Caco-2 (cell line): ENCODE measurements at regions not wholly inside any gene's neighbourhood (a gene's known extent, or its start where the extent isn't known, plus 50 kb on each side); places are given as distances from the start of the nearest gene placed in this dataset.

ENCODE experiments used
- BruUV-seq: library from RNA; stranded (reverse); fragments of 400-500 nt; replicated peaks from 2 replicates; lab custom pipeline; 2021; lab: Mats Ljungman, UMichigan
- CTCF ChIA-PET: fragments of 300-600 bp; sonication (Branson Sonifier 250); formaldehyde crosslinking; loops from one replicate; lab custom pipeline; 2022; ENCODE audit warnings: antibody characterized with exemption; lab: Charles Lee
- POLR2A ChIA-PET: fragments of 300-600 bp; sonication (Branson Sonifier 250); formaldehyde crosslinking; loops from one replicate; lab custom pipeline; 2022; ENCODE audit warnings: antibody characterized with exemption; lab: Charles Lee
- DNase-seq, 2 experiments: peaks; one replicate each; pipeline versions ENCODE4 v3.0.0 to v3.0.0-alpha.2; 2020 to 2022
- H3K27me3 ChIP-seq: replicated peaks from 2 replicates; pipeline ENCODE4 v1.6.0; 2011; ENCODE audit warnings: low read length; ENCODE audit not compliant: control insufficient read depth, insufficient read depth
- H3K36me3 ChIP-seq: 2 replicates; pipeline ENCODE4 v1.5.1; 2011; ENCODE audit warnings: low read length; ENCODE audit not compliant: control insufficient read depth, insufficient read depth
- H3K4me1 ChIP-seq: fragments of 250-450 bp; sonication (Bioruptor Pico); 2 replicates; pipeline ENCODE4 v1.5.1; 2020; ENCODE audit warnings: mild to moderate bottlenecking
- H3K4me3 ChIP-seq: 2 replicates; pipeline ENCODE4 v1.5.1; 2011; ENCODE audit warnings: low read depth, mild to moderate bottlenecking, control low read depth, low read length
- H3K9me3 ChIP-seq: fragments of 250-450 bp; sonication (Bioruptor Pico); 2 replicates; pipeline ENCODE4 v1.5.1; 2020; ENCODE audit warnings: mild to moderate bottlenecking, moderate library complexity
- H3K27ac Mint-ChIP-seq: one replicate; pipeline ENCODE4 v1.8.0; 2022; ENCODE audit warnings: mixed read lengths; ENCODE audit not compliant: unreplicated experiment
- H3K27me3 Mint-ChIP-seq: one replicate; pipeline ENCODE4 v1.8.0; 2022; ENCODE audit warnings: mixed read lengths; ENCODE audit not compliant: insufficient read depth, unreplicated experiment
- H3K36me3 Mint-ChIP-seq: one replicate; pipeline ENCODE4 v1.8.0; 2022; ENCODE audit warnings: mild to moderate bottlenecking, mixed read lengths; ENCODE audit not compliant: insufficient read depth, unreplicated experiment
- H3K4me1 Mint-ChIP-seq: one replicate; pipeline ENCODE4 v1.8.0; 2022; ENCODE audit warnings: low read depth, mixed read lengths; ENCODE audit not compliant: unreplicated experiment
- H3K4me3 Mint-ChIP-seq: one replicate; pipeline ENCODE4 v1.8.0; 2022; ENCODE audit warnings: mild to moderate bottlenecking, moderate library complexity, mixed read lengths; ENCODE audit not compliant: unreplicated experiment
- H3K9me3 Mint-ChIP-seq: one replicate; pipeline ENCODE4 v1.8.0; 2022; ENCODE audit warnings: mixed read lengths; ENCODE audit not compliant: unreplicated experiment
- CTCF ChIP-seq, 2 experiments: fragments of 200-600 bp in 1 of 2; IDR thresholded peaks; 1 replicate in 1 of 2; 2 replicates in 1 of 2; pipeline versions ENCODE4 v1.5.1 to v1.8.0; 2011 to 2022; ENCODE audit warnings: antibody characterized with exemption in 1 of 2, control low read depth in 1 of 2, inconsistent platforms in 1 of 2, low read depth in 1 of 2, low read length in 1 of 2, mild to moderate bottlenecking in 1 of 2, moderate library complexity in 1 of 2; ENCODE audit not compliant: insufficient read depth in 1 of 2, severe bottlenecking in 1 of 2, unreplicated experiment in 1 of 2
- intact Hi-C: fragments of 100-400 bp; cut with micrococcal nuclease; formaldehyde crosslinking; loops from one replicate; pipeline ENCODE4 v1.10.0; 2022; ENCODE audit not compliant: unreplicated experiment

GRCh38 chr16:51815523-51815922 is 664.5 kb upstream of the SALL1 start:
- peaks cover 11% of the 10 kb centered on the region for H3K9me3 Mint-ChIP-seq
- Histone ChIP-seq H3K36me3 (no peaks in the 10 kb centered on the region), H3K4me1 (no peaks in the 10 kb centered on the region), H3K9me3 (no peaks in the 10 kb centered on the region), H3K27me3 (no peaks in the 10 kb centered on the region), H3K4me3 (no peak overlapping the region)
- H3K4me3 Mint-ChIP-seq, result no peak overlapping the region
- no peaks in the 10 kb centered on the region for H3K27me3 Mint-ChIP-seq
- ChIA-PET POLR2A (no interaction called here), CTCF (no interaction called here)
- intact Hi-C loops, result no loop called here
- no peak overlapping the region for H3K27ac Mint-ChIP-seq
- TF ChIP-seq CTCF (IDR thresholded peaks at IDR 0.05; ENCODE audit: insufficient read depth in 1 of 2, low read depth in 1 of 2, low read length in 1 of 2, severe bottlenecking in 1 of 2, unreplicated experiment in 1 of 2), result no peak
- DNase-seq, result no peak
- no TSS peak for BruUV-seq
- H3K36me3 Mint-ChIP-seq, result no peaks in the 10 kb centered on the region
- no peaks in the 10 kb centered on the region for H3K4me1 Mint-ChIP-seq

DNA sequence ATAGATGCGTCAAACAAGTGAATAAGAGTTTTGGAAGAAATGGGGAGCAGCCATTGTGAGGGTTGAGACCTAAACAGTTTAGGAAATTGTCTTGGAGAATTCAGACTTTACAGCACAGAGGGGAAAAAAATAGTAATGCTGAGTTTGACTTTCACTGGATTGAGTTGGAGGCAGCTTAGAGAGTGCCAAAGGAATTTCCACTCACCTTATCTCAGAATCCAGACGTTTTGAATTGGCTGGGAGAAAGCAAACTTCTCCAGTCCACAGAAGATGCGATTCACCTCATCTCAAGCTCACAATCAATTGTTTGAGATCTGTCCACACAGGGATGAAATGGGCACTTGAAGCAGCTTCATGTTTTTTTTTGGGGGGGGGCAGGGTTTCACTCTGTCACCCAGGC is 663.5 kb upstream of the SALL1 start:
- Histone ChIP-seq H3K4me3 (no peak overlapping the region), H3K4me1 (no peaks in the 10 kb centered on the region), H3K36me3 (no peaks in the 10 kb centered on the region), H3K9me3 (no peaks in the 10 kb centered on the region), H3K27me3 (no peaks in the 10 kb centered on the region)
- TF ChIP-seq CTCF (IDR thresholded peaks at IDR 0.05; ENCODE audit: insufficient read depth in 1 of 2, low read depth in 1 of 2, low read length in 1 of 2, severe bottlenecking in 1 of 2, unreplicated experiment in 1 of 2), result no peak
- POLR2A ChIA-PET, result no interaction called here
- Mint-ChIP-seq H3K36me3 (no peaks in the 10 kb centered on the region), H3K27ac (no peak overlapping the region), H3K9me3 (peaks cover 11% of the 10 kb centered on the region), H3K27me3 (no peaks in the 10 kb centered on the region), H3K4me3 (no peak overlapping the region), H3K4me1 (no peaks in the 10 kb centered on the region)
- CTCF ChIA-PET, result no interaction called here
- no peak for DNase-seq
- intact Hi-C loops, result no loop called here
- BruUV-seq, result no TSS peak

- Mint-ChIP-seq H3K36me3 (no peaks in the 10 kb centered on the region), H3K27ac (no peak overlapping the region), H3K9me3 (peaks cover 18% of the 10 kb centered on the region), H3K27me3 (no peaks in the 10 kb centered on the region), H3K4me3 (no peak overlapping the region), H3K4me1 (no peaks in the 10 kb centered on the region)
- peak in 1 of 2 experiments; percentile 5 for DNase-seq
- intact Hi-C loops, result loop anchor here (1.0 kb wide), 1 partner anchor 43 kb away; no protein-coding TSS in a partner anchor
- H3K4me1 ChIP-seq, result no peaks in the 10 kb centered on the region
- BruUV-seq, result no TSS peak
- H3K27me3 ChIP-seq, result no peaks in the 10 kb centered on the region
- POLR2A ChIA-PET, result no interaction called here
- H3K9me3 ChIP-seq, result no peaks in the 10 kb centered on the region
- TF ChIP-seq CTCF (IDR thresholded peaks at IDR 0.05; ENCODE audit: insufficient read depth in 1 of 2, low read depth in 1 of 2, low read length in 1 of 2, severe bottlenecking in 1 of 2, unreplicated experiment in 1 of 2), result no peak
- CTCF ChIA-PET, result interaction anchor here (0.9 kb wide), 1 partner anchor 9 kb away, joined by 3 read pairs; no protein-coding TSS in a partner anchor
- H3K4me3 ChIP-seq, result no peak overlapping the region
- no peaks in the 10 kb centered on the region for H3K36me3 ChIP-seq
Measured at GRCh38 chr16:51813609-51814008, 662.5 kb upstream of the SALL1 start.
